Stimulated activated CD8-positive, alpha-beta memory T cell treated with anti-CD3 and anti-CD28 coated beads, Interleukin-15, amount 100 ng/mL, for 24 hours (primary cell): ENCODE measurements at regions not wholly inside any gene's neighbourhood (a gene's known extent, or its start where the extent isn't known, plus 50 kb on each side); places are given as distances from the start of the nearest gene placed in this dataset.

Experiments
- DNase-seq: peaks from one replicate; pipeline ENCODE4 v3.0.0-alpha.2; 2020; ENCODE audit warnings: low read depth

DNA sequence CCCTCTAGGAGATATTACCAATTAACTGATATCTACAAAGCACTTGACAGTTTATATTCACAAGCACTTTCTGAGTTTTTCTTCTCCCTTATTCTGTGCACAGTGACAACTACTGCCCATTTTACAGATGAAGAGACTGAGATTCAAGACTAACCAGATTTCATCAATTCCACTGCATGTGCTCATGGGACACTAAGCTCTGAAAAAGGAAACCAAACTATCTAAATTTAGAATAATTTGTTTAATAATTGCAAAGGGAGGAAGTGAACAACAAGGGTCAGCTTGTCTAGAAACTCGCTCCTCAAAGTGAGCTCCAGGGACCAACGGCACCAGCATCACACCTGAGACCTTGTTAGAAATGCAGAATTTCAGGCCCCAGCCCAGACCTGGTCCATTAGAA lies 50.8 kb upstream of the MYLIP start:
- DNase-seq, result no peak

DNA sequence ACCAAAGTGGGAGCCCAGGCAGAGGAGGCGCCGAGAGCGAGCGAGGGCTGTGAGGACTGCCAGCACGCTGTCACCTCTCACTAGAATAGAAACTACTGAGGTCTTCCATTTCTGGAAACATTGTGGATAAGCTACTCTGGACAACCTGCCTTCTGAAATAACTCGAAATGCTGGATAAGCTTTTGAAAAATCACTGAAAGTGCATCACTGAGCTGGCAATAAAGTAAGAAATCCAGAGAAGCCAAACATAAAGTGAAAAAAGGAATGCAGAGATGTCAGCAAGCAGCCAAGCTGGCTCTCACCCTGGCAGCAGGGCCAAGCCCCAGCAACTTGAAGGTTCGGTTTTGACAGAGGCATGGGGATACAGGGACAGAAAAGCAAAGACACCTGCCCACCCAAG lies 59.2 kb upstream of the MYLIP start:
- no peak for DNase-seq

DNA sequence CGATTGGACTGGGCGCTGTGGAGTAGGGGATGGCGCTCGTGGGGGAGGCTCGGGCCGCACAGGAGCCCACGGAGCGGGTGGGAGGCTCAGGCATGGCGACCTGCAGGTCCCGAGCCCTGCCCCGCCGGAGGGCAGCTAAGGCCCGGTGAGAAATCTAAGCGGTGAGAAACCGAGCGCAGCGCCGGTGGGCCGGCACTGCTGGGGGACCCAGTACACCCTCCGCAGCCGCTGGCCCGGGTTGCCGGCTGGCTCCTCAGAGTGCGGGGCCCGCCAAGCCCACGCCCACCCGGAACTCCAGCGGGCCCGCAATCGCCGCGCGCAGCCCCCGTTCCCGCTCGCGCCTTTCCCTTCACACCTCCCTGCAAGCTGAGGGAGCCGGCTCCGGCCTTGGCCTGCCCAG lies 59.7 kb upstream of the MYLIP start:
- no peak for DNase-seq

DNA sequence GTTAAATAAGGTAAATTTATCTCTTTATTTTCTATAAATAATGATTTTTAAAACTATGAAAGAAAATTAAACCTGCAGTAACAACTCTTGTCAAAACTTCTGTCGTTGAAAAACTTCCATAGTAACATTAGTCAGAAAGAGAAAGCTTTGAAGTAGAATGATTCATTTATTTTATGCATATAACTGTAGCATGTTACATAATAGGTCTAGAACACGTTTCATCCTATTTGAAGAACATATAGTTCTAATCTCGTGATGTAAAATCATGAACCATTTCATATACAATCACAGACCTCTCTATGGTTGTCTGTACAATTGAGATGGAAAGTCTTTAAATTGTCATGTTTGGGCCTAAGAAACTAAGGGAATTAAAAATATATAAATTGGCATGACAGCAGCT lies 61.3 kb upstream of the MYLIP start:
- no peak for DNase-seq

DNA sequence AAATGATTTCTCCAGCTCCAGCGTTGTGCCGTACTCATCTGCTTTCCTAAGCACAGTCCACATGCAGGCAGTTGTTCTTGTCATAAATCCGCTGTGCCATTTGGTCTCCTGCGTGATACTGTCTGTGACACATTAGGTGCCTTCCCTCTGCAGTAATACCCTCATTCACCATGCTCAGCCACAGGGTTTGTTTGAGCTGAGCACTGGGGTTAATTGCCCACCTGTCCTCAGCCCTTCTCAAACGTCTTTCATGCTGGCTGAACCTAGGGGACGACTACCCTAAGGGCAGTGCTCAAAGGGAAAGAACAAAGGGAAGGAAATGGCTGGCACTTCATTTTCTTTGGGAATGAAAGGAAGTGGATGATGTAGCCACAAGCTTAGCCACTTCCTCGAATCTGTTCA lies 64.2 kb upstream of the MYLIP start:
- DNase-seq, result no peak

DNA sequence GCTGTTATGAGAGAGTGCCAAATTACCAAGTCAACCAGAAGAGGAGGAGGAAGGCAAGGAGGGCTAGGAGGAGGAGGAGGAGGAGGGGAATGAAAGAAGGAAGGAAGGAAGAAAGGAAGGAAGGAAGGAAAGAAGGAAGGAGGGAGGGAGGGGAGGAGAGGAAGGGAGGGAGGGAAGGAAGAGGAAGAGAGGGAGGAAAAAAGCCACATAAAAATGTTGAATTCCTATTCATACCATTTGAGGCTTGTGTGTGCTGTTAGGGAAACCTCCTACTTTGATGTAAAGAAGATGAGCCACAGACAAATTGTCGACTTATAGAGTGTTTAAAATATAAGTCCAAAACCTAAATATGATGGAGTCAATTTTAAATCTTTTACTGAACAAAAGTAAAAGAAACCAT lies 65.3 kb upstream of the MYLIP start:
- no peak for DNase-seq

DNA sequence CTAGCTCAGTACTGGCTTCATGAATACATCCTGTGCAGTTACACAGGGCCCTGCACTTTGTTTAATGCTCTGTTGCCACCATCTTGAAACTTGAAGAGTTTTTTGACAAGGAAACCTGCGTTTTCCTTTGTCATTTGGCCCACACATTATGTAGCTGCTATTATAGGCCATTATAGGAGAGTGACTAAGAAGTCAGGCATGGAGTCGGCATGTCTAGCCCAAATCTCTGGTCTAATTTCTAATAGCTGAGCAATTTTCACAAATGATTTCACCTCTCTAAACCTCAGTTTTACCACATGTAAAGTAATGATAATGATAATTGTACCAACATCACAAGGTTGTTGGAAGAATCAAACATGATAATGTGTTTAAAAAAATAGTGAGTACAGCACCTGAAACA lies 67.1 kb upstream of the MYLIP start:
- DNase-seq, result no peak

DNA sequence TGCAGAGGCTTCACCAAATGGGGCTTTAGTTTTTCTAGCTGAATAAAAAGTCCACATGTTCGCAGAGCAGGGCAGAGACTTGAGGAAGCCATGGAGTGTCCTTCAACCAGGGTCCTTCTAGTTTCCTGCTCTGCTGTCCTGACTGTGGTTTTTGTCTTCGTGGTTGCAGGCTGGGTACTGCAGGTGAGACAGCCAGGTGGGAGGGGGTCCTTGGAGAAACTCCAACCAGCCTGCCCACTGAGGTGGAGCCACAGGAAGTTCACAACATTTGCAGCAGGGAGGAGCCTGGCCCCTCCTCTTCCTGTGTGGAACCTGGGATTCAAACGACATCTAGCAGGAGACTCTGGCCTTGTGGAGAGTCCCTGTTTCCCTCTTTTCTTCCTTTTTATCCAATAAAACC lies 68.8 kb upstream of the MYLIP start:
- DNase-seq, result no peak

DNA sequence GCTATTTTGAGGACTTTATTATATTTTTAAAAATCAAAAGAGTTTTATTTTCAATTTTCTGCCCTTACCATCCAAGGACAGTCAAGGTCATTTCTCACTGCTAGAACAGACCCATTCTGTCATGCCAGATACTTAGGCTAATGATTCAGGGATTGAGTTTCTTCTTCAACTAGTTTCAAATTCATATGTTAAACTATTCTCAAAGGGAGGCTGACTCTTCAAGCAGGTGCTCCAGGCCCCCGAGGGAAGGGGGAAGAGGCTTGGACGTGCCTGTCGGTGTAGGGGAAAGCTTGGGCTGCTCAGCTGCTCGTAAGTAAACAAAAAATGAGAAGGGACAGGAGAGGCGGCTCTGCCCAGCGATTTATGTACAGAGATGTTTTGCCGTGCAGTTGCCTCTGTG lies 69.4 kb upstream of the MYLIP start:
- no peak for DNase-seq

DNA sequence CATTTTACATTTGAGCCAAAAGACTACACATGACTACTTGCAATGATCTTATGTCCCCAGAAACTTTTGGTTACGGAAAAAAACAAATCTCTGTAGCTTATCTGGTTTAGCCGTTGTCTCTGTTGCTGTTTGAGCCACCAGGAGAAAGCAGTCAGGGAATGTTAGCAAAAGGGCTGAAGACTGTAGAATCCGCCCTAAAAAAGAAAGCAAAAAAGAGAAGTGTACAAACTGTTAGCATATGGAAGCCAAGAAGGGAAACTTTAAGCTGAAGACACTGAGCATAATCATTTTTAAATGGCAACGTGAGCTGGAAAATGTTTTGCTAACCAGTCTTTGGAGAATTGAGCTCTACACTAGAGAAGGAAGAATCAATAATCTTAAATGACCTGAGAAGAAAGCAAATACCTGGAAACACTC lies 69.9 kb upstream of the MYLIP start:
- no peak for DNase-seq

DNA sequence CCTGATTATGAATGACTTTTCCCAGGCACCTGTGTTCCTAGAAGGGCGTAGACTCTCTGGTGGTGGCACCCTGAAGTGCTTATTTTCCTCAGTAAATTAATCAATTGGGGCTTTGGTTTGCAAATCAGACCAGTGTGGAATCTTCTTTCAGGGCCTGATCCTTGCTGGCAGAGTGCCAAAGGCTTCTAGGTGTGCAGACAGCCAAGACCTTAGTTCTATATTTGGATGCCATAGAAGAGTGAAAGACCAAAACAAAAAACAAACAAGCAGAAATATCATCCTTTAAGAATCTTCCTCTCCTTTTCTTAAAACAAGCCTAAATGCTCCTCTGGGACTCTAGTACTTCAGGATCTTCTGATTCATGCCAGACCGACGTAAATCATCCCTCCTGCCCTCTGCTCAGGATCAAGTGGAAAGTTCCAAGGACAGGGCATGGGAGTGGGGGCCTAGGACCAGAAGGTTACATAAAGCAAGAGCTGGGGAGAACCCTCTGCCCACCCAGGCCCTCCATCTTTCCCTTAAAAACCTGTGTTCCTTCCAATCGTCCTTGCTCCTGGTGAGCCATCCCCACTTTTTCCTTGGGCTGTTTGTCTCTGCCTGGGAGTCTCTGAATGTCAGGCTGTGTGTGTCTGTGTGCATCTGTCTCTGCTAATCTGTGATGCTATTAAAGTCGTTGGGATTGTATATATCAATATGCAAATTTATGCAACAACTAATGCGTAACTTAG lies 70.5 kb upstream of the MYLIP start:
- no peak for DNase-seq

DNA sequence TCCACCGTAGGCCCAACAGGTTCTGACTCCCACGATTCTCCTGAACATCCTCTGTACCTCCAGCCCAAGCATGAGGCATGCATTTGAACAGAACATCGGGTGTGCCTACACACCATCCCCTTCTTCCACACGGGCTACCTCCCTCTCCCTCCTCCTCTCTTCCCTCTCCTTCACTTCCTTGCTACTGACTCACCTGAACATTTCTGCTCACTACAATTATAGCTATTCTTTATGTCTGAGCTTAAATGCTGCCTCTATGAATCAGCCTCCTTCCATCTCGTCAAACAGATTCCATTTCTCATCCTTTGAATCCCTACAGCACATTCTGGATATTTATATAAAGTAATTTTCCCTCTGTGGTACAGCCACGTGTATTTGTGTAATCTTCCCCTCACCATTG lies 71.4 kb upstream of the MYLIP start:
- DNase-seq, result no peak

DNA sequence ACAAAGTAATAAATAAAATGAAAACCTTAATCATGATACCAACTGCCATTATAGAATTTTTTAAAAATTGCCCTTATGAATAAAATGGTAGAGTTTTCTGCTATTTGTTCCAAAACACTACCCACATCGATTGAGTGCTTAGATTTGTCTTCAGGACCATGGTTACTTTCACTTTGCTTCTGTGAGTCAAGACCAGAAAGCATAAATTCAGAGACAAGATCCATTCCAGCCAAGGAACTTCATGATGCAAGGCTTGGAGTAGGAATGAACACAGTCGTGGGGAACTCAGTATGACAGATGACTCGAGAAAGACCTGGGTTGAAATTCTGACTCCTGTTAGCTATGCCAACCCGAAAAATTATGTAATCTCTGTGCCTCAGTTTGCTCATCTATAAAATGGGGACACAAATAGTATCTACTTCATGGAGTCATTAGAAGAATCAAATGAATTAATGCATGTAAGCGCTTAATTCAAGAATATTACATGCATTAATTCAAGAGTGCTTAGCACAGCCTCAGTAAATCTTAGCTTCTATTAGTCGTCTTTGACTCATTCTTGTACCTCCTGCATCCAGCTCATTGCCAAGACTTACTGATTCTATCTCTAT lies 72.5 kb upstream of the MYLIP start:
- DNase-seq, result no peak

DNA sequence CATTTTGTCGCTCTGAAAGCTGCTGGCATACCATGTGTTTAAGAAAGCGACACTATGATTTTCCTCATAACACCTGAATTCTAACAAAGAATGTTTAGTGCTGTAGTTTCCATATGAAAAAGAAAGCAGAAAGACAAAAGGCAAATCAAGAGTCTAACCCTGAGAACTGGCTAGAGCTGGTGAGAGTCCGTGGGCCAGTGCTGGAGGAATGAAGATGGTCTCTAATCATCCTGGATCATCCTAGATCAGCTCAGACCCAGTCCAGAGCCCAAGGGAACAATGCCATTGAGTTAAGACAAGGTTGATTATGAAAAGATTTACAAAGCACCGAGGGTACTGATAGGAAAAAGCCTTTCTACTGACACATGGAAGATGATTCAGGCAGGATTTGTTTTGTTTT lies 73.0 kb upstream of the MYLIP start:
- no peak for DNase-seq

DNA sequence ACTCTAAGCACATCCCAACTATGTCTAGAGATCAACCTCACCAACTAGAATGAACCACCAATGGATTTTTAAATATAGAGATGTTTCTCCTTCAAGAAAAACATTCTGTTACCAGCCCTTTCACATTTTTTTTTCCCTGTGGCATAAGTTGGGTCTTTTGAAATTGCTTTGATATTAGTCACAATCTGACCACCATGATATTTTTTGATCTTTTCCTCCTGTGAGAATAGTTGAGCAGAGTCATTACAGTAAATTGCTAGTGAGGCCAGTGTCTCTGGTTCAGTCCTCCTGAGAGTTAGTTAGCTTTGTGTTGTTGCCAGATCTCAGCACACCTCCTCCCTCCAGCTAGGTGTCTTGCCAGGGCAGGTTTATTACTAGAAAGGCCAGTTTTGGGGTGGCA lies 79.7 kb upstream of the MYLIP start:
- DNase-seq, result no peak

DNA sequence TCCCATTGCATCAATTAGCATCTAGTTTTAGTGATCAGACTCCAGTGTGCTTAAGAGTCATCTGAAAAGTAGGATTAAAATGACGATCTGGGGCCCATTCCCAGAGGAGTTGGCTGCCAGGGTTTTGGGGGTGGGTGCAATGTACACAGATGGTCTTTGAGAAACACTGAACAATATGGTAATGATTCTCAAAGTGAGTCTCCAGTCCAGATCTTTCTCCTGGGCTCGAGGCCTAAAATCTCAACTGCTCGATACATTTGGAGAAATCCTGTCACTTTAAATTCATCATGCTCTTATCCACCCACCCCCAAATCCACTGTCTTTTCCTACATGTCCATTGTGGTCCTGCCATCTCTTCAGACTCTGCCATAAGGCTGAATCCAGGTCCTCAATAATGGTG lies 80.7 kb upstream of the MYLIP start:
- DNase-seq, result no peak

DNA sequence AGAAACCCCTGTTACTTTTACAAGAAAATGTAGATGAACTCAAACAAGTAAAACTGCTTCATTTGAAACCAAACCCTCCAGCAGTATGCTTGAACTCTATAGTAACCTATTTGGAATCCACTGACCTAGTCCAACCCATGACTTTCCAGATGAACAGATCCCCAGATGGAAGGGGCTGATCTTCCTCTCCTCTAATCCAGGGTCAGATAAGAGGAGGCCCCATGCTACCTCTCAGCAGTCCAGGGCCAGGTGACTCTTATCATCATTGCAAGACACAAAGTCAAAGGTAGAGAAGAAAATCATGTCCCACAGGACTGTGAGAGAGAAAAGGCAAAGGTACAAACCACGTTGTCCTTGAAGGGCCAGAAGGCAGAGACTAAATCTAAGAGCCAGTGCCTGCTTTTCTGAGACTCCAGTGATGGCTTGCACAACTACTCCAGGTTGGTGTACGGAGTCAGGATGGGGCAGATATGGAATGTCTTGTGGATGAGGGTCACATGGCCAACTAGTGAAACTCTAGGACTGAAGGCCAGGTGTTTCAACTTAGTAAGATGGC lies 81.4 kb upstream of the MYLIP start:
- no peak for DNase-seq

DNA sequence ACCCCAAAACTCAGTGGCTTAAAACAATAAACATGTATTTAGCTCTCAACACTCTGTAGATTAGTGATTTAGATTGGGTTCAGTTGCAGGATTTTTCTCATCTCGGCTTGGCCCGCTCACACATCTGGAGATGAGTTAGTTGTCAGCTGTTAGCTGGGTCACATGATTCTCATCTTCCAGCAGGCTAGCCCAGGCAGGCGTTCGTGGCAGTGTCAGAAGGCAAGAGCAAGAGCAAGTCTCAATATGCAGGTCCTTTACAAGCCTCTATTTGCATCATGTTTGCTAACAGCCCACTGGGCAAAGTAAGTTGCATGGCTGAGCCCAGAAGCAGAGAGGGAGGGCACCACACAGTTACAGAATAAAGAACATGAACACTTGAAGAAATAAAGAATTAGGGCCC lies 83.6 kb upstream of the MYLIP start:
- DNase-seq, result no peak

DNA sequence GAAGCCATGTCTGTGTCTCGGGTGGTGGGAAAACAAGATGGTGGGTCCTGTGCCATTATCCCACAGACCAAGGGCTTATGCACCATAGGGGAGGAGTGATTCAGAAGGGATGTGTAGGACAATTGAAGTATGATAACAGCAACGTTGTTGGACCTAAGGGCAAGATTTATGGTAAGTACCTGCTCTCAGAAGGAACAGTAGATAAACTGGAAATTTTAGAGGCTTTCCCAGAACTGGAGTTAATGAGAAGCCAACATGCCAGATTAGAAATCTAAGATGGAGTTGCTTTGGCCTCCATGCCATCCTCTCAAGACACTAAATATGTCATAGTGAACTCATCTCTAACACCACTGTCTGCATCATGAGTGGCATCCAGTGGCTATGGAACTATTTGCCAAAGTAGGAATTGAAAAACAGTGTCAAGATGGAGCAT lies 84.7 kb upstream of the MYLIP start:
- DNase-seq, result no peak

DNA sequence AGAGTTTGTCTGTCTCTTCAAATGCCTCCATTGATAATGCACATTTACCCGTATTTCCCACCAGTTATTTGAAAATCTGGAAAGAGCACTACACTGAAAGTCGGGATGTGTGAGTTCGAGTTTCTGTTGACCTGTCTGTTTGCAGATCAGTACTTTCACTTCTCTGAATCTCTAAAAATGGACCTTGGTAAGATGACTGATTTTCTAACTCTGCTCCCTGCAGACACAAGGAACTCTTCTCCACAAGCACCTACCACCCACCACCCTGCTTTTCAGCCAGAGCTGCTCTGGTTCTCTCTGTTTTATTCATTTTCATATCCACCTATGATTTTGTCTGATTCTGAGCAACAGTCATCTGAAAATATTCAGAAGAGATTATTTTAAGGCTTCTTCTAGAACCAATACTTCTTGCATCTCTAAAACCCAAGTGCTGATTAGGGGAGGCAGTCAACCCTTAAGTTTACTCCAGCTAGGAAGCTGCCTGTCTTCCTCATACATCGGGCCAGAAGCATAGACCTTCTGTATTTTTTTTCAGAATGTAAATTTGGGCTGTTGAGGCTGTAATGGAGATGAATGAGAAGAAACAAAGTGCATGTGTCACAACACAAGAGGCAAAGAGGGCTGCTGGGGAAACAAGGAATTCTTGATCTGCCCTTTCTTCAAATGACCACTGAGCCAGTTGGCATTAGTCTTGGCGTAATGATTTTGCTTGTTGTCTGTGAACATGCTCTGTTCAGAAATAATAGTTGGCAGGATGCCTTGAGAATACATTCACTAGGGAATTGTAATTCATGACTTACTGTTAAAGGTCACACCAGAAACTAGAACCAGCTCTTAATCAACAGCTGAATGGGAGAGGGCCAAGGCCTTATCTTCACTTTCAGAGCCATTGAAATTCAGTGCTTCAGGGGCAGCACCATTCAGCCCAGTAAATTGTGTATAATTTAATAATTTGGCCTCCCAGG lies 85.4 kb upstream of the MYLIP start:
- DNase-seq, result no peak

DNA sequence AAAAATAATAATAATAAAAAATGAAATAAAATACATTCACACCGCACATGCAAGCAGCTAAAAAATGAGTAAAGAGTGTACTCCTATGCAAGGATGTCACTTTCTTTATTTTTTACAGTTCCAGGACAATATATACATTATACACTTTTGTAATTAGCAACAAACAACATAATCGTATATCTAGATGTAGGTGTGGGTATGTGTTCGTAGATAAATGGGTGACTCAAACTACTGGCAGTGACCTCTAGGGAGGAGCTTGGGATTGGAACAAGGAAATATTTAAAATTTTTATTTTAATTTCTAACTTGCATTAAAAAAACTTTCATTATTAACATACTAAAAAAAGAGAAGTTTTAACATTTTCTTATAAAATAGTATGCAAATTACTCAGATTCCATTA lies 86.1 kb upstream of the MYLIP start:
- no peak for DNase-seq

DNA sequence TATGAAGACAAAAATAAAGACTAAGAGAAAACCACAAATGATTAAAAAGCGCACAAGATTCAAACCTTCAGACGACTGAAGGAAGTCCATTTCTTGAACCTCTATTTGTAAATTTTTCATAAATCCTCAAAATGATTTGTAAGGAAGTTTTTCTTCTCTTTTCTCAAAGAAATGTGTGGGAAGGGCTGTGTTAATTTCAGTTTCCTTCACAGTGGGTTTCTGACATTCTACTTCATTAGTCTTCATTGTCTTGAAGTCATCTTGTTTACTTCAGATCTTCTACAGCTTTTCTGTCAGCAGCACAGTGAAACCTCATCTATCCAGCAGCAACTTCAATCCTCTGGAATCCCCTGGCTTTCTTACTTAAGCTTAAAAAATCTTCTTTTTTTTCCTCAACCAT lies 87.6 kb upstream of the MYLIP start:
- no peak for DNase-seq

DNA sequence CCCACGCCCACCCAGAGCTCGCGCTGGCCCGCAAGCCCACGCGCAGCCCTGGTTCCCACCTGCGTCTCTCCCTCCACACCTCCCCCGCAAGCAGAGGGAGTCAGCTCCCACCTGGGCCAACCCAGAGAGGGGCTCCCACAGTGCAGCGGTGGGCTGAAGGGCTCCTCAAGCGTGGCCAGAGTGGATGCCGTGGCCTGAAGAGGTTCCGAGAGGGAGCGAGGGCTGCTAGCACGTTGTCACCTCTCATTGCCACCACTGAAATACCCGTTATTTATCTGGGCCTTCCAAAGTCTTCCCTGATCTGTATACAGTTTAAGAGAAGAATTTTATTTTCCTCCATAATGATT lies 88.3 kb upstream of the MYLIP start:
- DNase-seq, result no peak
